ENCODE measurements at regions not wholly inside any gene's neighbourhood (a gene's known extent, or its start where the extent isn't known, plus 50 kb on each side); places are given as distances from the start of the nearest gene placed in this dataset.
"Not testable (repeated sequence)": the region's sequence is repeated elsewhere in the genome, so short reads cannot be mapped to it uniquely, and the experiment has no call there.

GRCh38 chr12:60568914-60569313 lies 973.1 kb downstream of the SLC16A7 start:
- no peak for DNase-seq (ENCODE audit: low spot score)
- no peaks in the 10 kb centered on the region for H3K4me1 ChIP-seq (ENCODE audit: control insufficient read depth in 4 of 4, insufficient read depth in 4 of 4, low read length in 3 of 4)
- no peak overlapping the region for H3K4me3 ChIP-seq (ENCODE audit: low read depth in 1 of 3, low read length in 3 of 3)
- 78% methylated on average over 2 of the region's 2 CpGs for WGBS
- no peak overlapping the region for H3K27ac ChIP-seq (ENCODE audit: low read depth in 1 of 2, low read length in 2 of 2)
- H3K27me3 ChIP-seq (ENCODE audit: control insufficient read depth in 4 of 4, insufficient read depth in 4 of 4, low read length in 3 of 4), result no peaks in the 10 kb centered on the region
- H3K36me3 ChIP-seq (ENCODE audit: control insufficient read depth in 4 of 4, insufficient read depth in 3 of 4, low read depth in 1 of 4, low read length in 3 of 4), result no peaks in the 10 kb centered on the region
- H3K9me3 ChIP-seq (ENCODE audit: control insufficient read depth in 4 of 4, low read length in 3 of 4), result no peaks in the 10 kb centered on the region
- H3K9ac ChIP-seq (ENCODE audit: low read depth in 1 of 2, low read length in 2 of 2), result no peak overlapping the region
- TF ChIP-seq YY1 (IDR thresholded peaks at IDR 0.05), result no peak
- TF ChIP-seq REST (IDR thresholded peaks at IDR 0.05), result no peak
- TF ChIP-seq FOXA1 (IDR thresholded peaks at IDR 0.05), result no peak
- no peak for TF ChIP-seq EGR1 (IDR thresholded peaks at IDR 0.05; ENCODE audit: low read depth in 2 of 2)
- TF ChIP-seq FOXA2 (IDR thresholded peaks at IDR 0.05), result no peak

- Histone ChIP-seq H3K36me3 (ENCODE audit: control insufficient read depth in 4 of 4, insufficient read depth in 3 of 4, low read depth in 1 of 4, low read length in 3 of 4) (no peaks in the 10 kb centered on the region), H3K9me3 (ENCODE audit: control insufficient read depth in 4 of 4, low read length in 3 of 4) (no peaks in the 10 kb centered on the region), H3K4me3 (ENCODE audit: low read depth in 1 of 3, low read length in 3 of 3) (no peak overlapping the region), H3K9ac (ENCODE audit: low read depth in 1 of 2, low read length in 2 of 2) (no peak overlapping the region), H3K4me1 (ENCODE audit: control insufficient read depth in 4 of 4, insufficient read depth in 4 of 4, low read length in 3 of 4) (no peaks in the 10 kb centered on the region), H3K27ac (ENCODE audit: low read depth in 1 of 2, low read length in 2 of 2) (no peak overlapping the region), H3K27me3 (ENCODE audit: control insufficient read depth in 4 of 4, insufficient read depth in 4 of 4, low read length in 3 of 4) (no peaks in the 10 kb centered on the region)
- WGBS, result 15% methylated on average over 4 of the region's 4 CpGs
- TF ChIP-seq ATF3 (IDR thresholded peaks at IDR 0.05) (no peak), JUND (IDR thresholded peaks at IDR 0.05) (no peak), GABPA (IDR thresholded peaks at IDR 0.05 in 1 of 2, conservative IDR thresholded peaks at IDR 0.05 in 1 of 2) (no peak), HNF4A (conservative IDR thresholded peaks at IDR 0.05) (no peak)
- DNase-seq (ENCODE audit: low spot score), result no peak
These were observed 981.8 kb downstream of the SLC16A7 start for GRCh38 chr12:60577607-60578006.

GRCh38 chr12:60587664-60588063 lies 991.8 kb downstream of the SLC16A7 start:
- H3K27me3 ChIP-seq (ENCODE audit: control insufficient read depth in 4 of 4, insufficient read depth in 4 of 4, low read length in 3 of 4); H3K9me3 ChIP-seq (ENCODE audit: control insufficient read depth in 4 of 4, low read length in 3 of 4); H3K9ac ChIP-seq (ENCODE audit: low read depth in 1 of 2, low read length in 2 of 2); H3K4me1 ChIP-seq (ENCODE audit: control insufficient read depth in 4 of 4, insufficient read depth in 4 of 4, low read length in 3 of 4); DNase-seq (ENCODE audit: low spot score); H3K36me3 ChIP-seq (ENCODE audit: control insufficient read depth in 4 of 4, insufficient read depth in 3 of 4, low read depth in 1 of 4, low read length in 3 of 4); H3K27ac ChIP-seq (ENCODE audit: low read depth in 1 of 2, low read length in 2 of 2); H3K4me3 ChIP-seq (ENCODE audit: low read depth in 1 of 3, low read length in 3 of 3): not testable (repeated sequence)
- WGBS, result 77% methylated on average over 1 of the region's 1 CpG

- no peak overlapping the region for H3K9ac ChIP-seq (ENCODE audit: low read depth in 1 of 2, low read length in 2 of 2)
- peaks cover 0 to 2% (median 0%) of the 10 kb centered on the region in 4 donors for H3K36me3 ChIP-seq (ENCODE audit: control insufficient read depth in 4 of 4, insufficient read depth in 3 of 4, low read depth in 1 of 4, low read length in 3 of 4)
- no peak overlapping the region for H3K4me3 ChIP-seq (ENCODE audit: low read depth in 1 of 3, low read length in 3 of 3)
- no peak overlapping the region for H3K27ac ChIP-seq (ENCODE audit: low read depth in 1 of 2, low read length in 2 of 2)
- DNase-seq (ENCODE audit: low spot score), result no peak
- no peaks in the 10 kb centered on the region for H3K4me1 ChIP-seq (ENCODE audit: control insufficient read depth in 4 of 4, insufficient read depth in 4 of 4, low read length in 3 of 4)
- H3K9me3 ChIP-seq (ENCODE audit: control insufficient read depth in 4 of 4, low read length in 3 of 4), result peaks cover 0 to 2% (median 0%) of the 10 kb centered on the region in 4 donors
- WGBS, result 91% methylated on average over 13 of the region's 13 CpGs
- H3K27me3 ChIP-seq (ENCODE audit: control insufficient read depth in 4 of 4, insufficient read depth in 4 of 4, low read length in 3 of 4), result no peaks in the 10 kb centered on the region
- no peak for TF ChIP-seq JUND (IDR thresholded peaks at IDR 0.05)
- no peak for TF ChIP-seq GABPA (IDR thresholded peaks at IDR 0.05 in 1 of 2, conservative IDR thresholded peaks at IDR 0.05 in 1 of 2)
- TF ChIP-seq ZBTB33 (IDR thresholded peaks at IDR 0.05), result no peak
- no peak for TF ChIP-seq RAD21 (IDR thresholded peaks at IDR 0.05)
- TF ChIP-seq EGR1 (IDR thresholded peaks at IDR 0.05; ENCODE audit: low read depth in 2 of 2), result no peak
- no peak for TF ChIP-seq SP1 (IDR thresholded peaks at IDR 0.05)
- TF ChIP-seq HNF4G (IDR thresholded peaks at IDR 0.05), result no peak
- TF ChIP-seq NR2F2 (IDR thresholded peaks at IDR 0.05), result no peak
- TF ChIP-seq FOXA2 (IDR thresholded peaks at IDR 0.05), result no peak
- TF ChIP-seq REST (IDR thresholded peaks at IDR 0.05), result no peak
These were observed 998.3 kb downstream of the SLC16A7 start for GRCh38 chr12:60594035-60594711.
